Astrocyte of the cerebellum (primary cell): ENCODE measurements at regions not wholly inside any gene's neighbourhood (a gene's known extent, or its start where the extent isn't known, plus 50 kb on each side); places are given as distances from the start of the nearest gene placed in this dataset.

Experiments used
- DNase-seq: peaks from one replicate; pipeline ENCODE4 v3.0.0-alpha.2; 2011; ENCODE audit warnings: low read depth
- H3K4me3 ChIP-seq: 2 replicates; pipeline ENCODE4 v1.5.1; 2011; ENCODE audit warnings: mild to moderate bottlenecking, low read depth, low read length, moderate library complexity
- CTCF ChIP-seq: IDR thresholded peaks from 2 replicates; pipeline ENCODE4 v1.5.1; 2012; ENCODE audit warnings: low read length, low read depth, moderate library complexity, mild to moderate bottlenecking; ENCODE audit errors: missing control alignments
- in situ Hi-C: cut with HindIII; loops from 2 replicates; pipeline ENCODE4 v1.10.0; 2017; ENCODE audit warnings: low sequenced_read_pairs

GRCh38 chr5:24397601-24398000 lies 247.2 kb downstream of the CDH10 start:
- DNase-seq = no peak
- in situ Hi-C loops = no loop called here
- no peak overlapping the region for H3K4me3 ChIP-seq
- TF ChIP-seq CTCF = no peak

GRCh38 chr5:24401773-24402172 lies 243.0 kb downstream of the CDH10 start:
- TF ChIP-seq CTCF = no peak
- no peak overlapping the region for H3K4me3 ChIP-seq
- in situ Hi-C loops = no loop called here
- DNase-seq = no peak

GRCh38 chr5:24407466-24407865 lies 237.3 kb downstream of the CDH10 start:
- no peak overlapping the region for H3K4me3 ChIP-seq
- no peak for TF ChIP-seq CTCF
- in situ Hi-C loops = no loop called here
- DNase-seq = no peak

GRCh38 chr5:24428345-24428744 lies 216.4 kb downstream of the CDH10 start:
- no peak for TF ChIP-seq CTCF
- in situ Hi-C loops = no loop called here
- DNase-seq = no peak
- H3K4me3 ChIP-seq = no peak overlapping the region

- in situ Hi-C loops = no loop called here
- no peak overlapping the region for H3K4me3 ChIP-seq
- DNase-seq = no peak
- no peak for TF ChIP-seq CTCF
Observed at GRCh38 chr5:24433555-24433954, 211.2 kb downstream of the CDH10 start.
